HepG2 (cell line): ENCODE measurements at regions not wholly inside any gene's neighbourhood (a gene's known extent, or its start where the extent isn't known, plus 50 kb on each side); places are given as distances from the start of the nearest gene placed in this dataset.

ENCODE experiments used
- ATAC-seq: fragments of 200-7000 bp; cut with Tn5 transposase; 3 replicates; pipeline ENCODE4 v1.9.1; 2020; ENCODE audit warnings: mild to moderate bottlenecking, moderate library complexity
- BruUV-seq: library from RNA; stranded (reverse); fragments of 400-500 nt; replicated peaks from 2 replicates; lab custom pipeline; 2021; lab: Mats Ljungman, UMichigan
- CTCF ChIA-PET: fragments of 300-600 bp; formaldehyde crosslinking; extraction: SDS; loops from one replicate; lab custom pipeline; 2021; ENCODE audit warnings: low total read pairs, inconsistent platforms, low intra/inter-chr PET ratio; lab: Yijun Ruan, JAX
- POLR2A ChIA-PET: fragments of 350-600 bp; sonication (Branson Sonifier 250); formaldehyde crosslinking; loops from one replicate; lab custom pipeline; 2020; ENCODE audit warnings: antibody characterized with exemption, inconsistent platforms; lab: Yijun Ruan, JAX
- DNase-seq: peaks from one replicate; pipeline ENCODE4 v3.0.0-alpha.2; 2015; ENCODE audit warnings: low spot score
- FAIRE-seq: peaks from 3 replicates; lab custom pipeline; 2011; peaks lifted over from hg19 to GRCh38; lab: Jason Lieb, UNC
- H2AFZ ChIP-seq: one replicate; pipeline ENCODE4 v1.6.1; 2011; ENCODE audit warnings: low read length, inconsistent platforms
- H3K27ac ChIP-seq: fragments of 300-600 bp; 3 replicates; pipeline ENCODE4 v1.8.0; 2011; ENCODE audit warnings: mixed run types, mild to moderate bottlenecking, mixed read lengths, low read length, inconsistent platforms; ENCODE audit not compliant: insufficient read depth; ENCODE audit errors: extremely low read length
- H3K27me3 ChIP-seq, 2 experiments: fragments of 200-600 bp in 1 of 2; 2 replicates in 1 of 2; 3 replicates in 1 of 2; pipeline versions ENCODE4 v1.6.0 to v1.8.0; 2011; ENCODE audit warnings: low read length in 2 of 2, mild to moderate bottlenecking in 2 of 2, moderate library complexity in 2 of 2, inconsistent platforms in 1 of 2; ENCODE audit not compliant: insufficient read depth in 2 of 2, control insufficient read depth in 1 of 2
- H3K36me3 ChIP-seq, 2 experiments: fragments of 200-600 bp in 1 of 2; replicated peaks in 1 of 2; 2 replicates in 1 of 2; 3 replicates in 1 of 2; pipeline versions ENCODE4 v1.5.1 to v1.8.0; 2011; ENCODE audit warnings: low read length in 2 of 2, inconsistent platforms in 1 of 2; ENCODE audit not compliant: insufficient read depth in 2 of 2, control insufficient read depth in 1 of 2
- H3K4me1 ChIP-seq: 2 replicates; pipeline ENCODE4 v1.5.1; 2012; ENCODE audit warnings: low read length, inconsistent platforms; ENCODE audit not compliant: insufficient read depth
- H3K4me2 ChIP-seq: 2 replicates; pipeline ENCODE4 v1.6.0; 2011; ENCODE audit warnings: low read depth, low read length, inconsistent platforms
- H3K4me3 ChIP-seq, 3 experiments: fragments of 200-600 bp in 1 of 3; sonication (generic), shearing (Covaris generic) in 1 of 3; replicated peaks in 1 of 3; 2 replicates each; pipeline ENCODE4 v1.5.1; 2011 to 2016; ENCODE audit warnings: low read length in 3 of 3, inconsistent platforms in 2 of 3, low read depth in 2 of 3, mild to moderate bottlenecking in 2 of 3, control low read depth in 1 of 3, mixed read lengths in 1 of 3; ENCODE audit not compliant: insufficient read depth in 1 of 3
- H3K79me2 ChIP-seq: one replicate; pipeline ENCODE4 v1.6.1; 2011; ENCODE audit warnings: low read length, inconsistent platforms; ENCODE audit not compliant: insufficient read depth
- H3K9ac ChIP-seq: 2 replicates; pipeline ENCODE4 v1.6.0; 2011; ENCODE audit warnings: mild to moderate bottlenecking, low read depth, low read length, inconsistent platforms; ENCODE audit not compliant: insufficient read depth
- H3K9me3 ChIP-seq: 2 replicates; pipeline ENCODE4 v1.5.1; 2012; ENCODE audit warnings: mild to moderate bottlenecking, low read length
- H4K20me1 ChIP-seq: 2 replicates; pipeline ENCODE4 v1.6.0; 2011; ENCODE audit warnings: inconsistent platforms, mild to moderate bottlenecking, low read length, moderate library complexity; ENCODE audit not compliant: insufficient read depth
- KLF12 ChIP-seq: sonication (generic); formaldehyde crosslinking; IDR thresholded peaks from 2 replicates; pipeline ENCODE4 v1.4.0; 2020; ENCODE audit warnings: missing genetic modification reagents, borderline replicate concordance
- MEIS1 ChIP-seq: sonication (generic); formaldehyde crosslinking; IDR thresholded peaks from 2 replicates; pipeline ENCODE4 v1.9.0; 2021; ENCODE audit warnings: mild to moderate bottlenecking, missing genetic modification reagents, moderate library complexity, borderline replicate concordance
- RXRA ChIP-seq: sonication (generic); formaldehyde crosslinking; IDR thresholded peaks from 2 replicates; pipeline ENCODE4 v1.5.1; 2020; ENCODE audit warnings: missing genetic modification reagents
- ZNF10 ChIP-seq: sonication (generic); formaldehyde crosslinking; IDR thresholded peaks from 2 replicates; pipeline ENCODE4 v1.4.0; 2020; ENCODE audit warnings: mild to moderate bottlenecking, low read depth, missing genetic modification reagents, borderline replicate concordance
- ZNF614 ChIP-seq: IDR thresholded peaks from 2 replicates; pipeline ENCODE4 v1.6.1; 2018; ENCODE audit warnings: missing biosample characterization, missing genetic modification reagents, inconsistent platforms, borderline replicate concordance
- WGBS: methylation state at CpG from one replicate; pipeline ENCODE4 v1.1.6; 2017; ENCODE audit warnings: low lambda C conversion rate; 5-methylcytosine and 5-hydroxymethylcytosine counted together
- in situ Hi-C: cut with HindIII; loops from 2 replicates; pipeline ENCODE4 v1.10.0; 2017; ENCODE audit warnings: low pct_unique_long_range_greater_than_20kb; ENCODE audit not compliant: extremely low pct_ligation_motif_present
- intact Hi-C: fragments of 100-400 bp; cut with micrococcal nuclease; formaldehyde crosslinking; loops from one replicate; pipeline ENCODE4 v1.10.0; 2022; ENCODE audit not compliant: unreplicated experiment
- TF ChIP-seq, protein P1 (sequence below): sonication (generic); formaldehyde crosslinking; IDR thresholded peaks from 2 replicates; pipeline ENCODE4 v1.9.0; 2021; ENCODE audit warnings: missing genetic modification reagents, borderline replicate concordance

DNA sequence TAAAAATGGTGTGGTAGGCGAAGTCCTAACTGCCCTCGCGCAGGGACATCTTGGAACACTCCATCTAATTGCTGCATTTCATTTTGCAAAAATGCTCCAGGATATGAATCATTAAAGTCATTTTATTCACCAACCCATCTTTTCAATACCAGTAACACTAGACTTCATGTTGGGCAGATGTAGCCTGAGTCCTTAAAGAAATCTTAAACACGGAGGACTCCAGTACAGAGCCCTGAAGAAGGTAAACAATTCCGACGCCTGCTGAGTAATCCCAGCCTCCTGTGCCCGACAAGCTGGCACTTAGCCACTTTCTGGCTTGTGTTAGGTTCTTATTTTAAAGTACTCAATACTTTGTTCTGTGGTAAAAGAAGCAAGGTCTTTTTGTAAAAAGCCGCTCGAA is 58.0 kb upstream of the IRS2 start:
- WGBS, result 69% methylated on average over 9 of the region's 9 CpGs
- H3K36me3 ChIP-seq, result no peaks in the 10 kb centered on the region
- H3K27ac ChIP-seq, result no peak overlapping the region
- H4K20me1 ChIP-seq, result no peaks in the 10 kb centered on the region
- no peak for FAIRE-seq
- no peak overlapping the region for H2AFZ ChIP-seq
- H3K4me2 ChIP-seq, result no peak overlapping the region
- no TSS peak for BruUV-seq
- in situ Hi-C loops (no loop called here), intact Hi-C loops (no loop called here)
- H3K79me2 ChIP-seq, result no peaks in the 10 kb centered on the region
- H3K4me1 ChIP-seq, result no peaks in the 10 kb centered on the region
- ChIA-PET CTCF (no interaction called here), POLR2A (no interaction called here)
- no peaks in the 10 kb centered on the region for H3K9me3 ChIP-seq
- peaks cover 2 to 4% of the 10 kb centered on the region in 2 experiments; a peak in 2 of 5 replicates for H3K27me3 ChIP-seq
- no peak overlapping the region for H3K4me3 ChIP-seq
- ATAC-seq, result no peak
- TF ChIP-seq ZNF614, result no peak
- no peak for DNase-seq
- no peak overlapping the region for H3K9ac ChIP-seq

DNA sequence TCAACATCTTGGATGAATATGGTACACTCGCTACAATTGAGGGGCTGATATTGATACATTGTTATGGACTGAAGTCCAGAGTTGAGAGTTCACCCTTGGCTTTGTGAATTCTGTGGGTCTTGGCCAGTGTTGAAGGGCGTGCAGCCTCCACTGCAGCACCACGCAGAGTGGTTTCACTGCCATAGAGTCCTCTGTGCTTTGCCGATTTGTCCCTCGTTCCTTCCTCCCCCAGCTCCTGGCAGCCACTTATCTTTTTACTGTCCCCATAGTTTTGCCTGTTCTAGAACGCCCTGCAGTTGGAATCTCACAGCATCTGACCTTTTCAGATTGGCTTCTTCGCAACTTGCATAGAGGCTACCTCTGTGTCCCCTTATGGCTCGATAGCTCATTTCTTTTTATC is 57.3 kb upstream of the IRS2 start:
- H4K20me1 ChIP-seq, result no peaks in the 10 kb centered on the region
- intact Hi-C loops, result no loop called here
- FAIRE-seq, result no peak

More for the DNA sequence above, 57.3 kb upstream of the IRS2 start:
- ChIA-PET CTCF (no interaction called here), POLR2A (no interaction called here)
- no peak for ATAC-seq
- no peaks in the 10 kb centered on the region for H3K9me3 ChIP-seq
- no peak overlapping the region for H3K4me2 ChIP-seq
- no peaks in the 10 kb centered on the region for H3K4me1 ChIP-seq
- TF ChIP-seq MEIS1 (CRISPR knock-in tag) (no peak), ZNF10 (CRISPR knock-in tag) (no peak), RXRA (no peak), KLF12 (CRISPR knock-in tag) (no peak)
- TF ChIP-seq, protein P1, sequence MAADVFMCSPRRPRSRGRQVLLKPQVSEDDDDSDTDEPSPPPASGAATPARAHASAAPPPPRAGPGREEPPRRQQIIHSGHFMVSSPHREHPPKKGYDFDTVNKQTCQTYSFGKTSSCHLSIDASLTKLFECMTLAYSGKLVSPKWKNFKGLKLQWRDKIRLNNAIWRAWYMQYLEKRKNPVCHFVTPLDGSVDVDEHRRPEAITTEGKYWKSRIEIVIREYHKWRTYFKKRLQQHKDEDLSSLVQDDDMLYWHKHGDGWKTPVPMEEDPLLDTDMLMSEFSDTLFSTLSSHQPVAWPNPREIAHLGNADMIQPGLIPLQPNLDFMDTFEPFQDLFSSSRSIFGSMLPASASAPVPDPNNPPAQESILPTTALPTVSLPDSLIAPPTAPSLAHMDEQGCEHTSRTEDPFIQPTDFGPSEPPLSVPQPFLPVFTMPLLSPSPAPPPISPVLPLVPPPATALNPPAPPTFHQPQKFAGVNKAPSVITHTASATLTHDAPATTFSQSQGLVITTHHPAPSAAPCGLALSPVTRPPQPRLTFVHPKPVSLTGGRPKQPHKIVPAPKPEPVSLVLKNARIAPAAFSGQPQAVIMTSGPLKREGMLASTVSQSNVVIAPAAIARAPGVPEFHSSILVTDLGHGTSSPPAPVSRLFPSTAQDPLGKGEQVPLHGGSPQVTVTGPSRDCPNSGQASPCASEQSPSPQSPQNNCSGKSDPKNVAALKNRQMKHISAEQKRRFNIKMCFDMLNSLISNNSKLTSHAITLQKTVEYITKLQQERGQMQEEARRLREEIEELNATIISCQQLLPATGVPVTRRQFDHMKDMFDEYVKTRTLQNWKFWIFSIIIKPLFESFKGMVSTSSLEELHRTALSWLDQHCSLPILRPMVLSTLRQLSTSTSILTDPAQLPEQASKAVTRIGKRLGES, result no peak
- H3K36me3 ChIP-seq, result no peaks in the 10 kb centered on the region
- DNase-seq, result no peak
- no peak overlapping the region for H3K4me3 ChIP-seq
- in situ Hi-C loops, result no loop called here
- H3K79me2 ChIP-seq, result no peaks in the 10 kb centered on the region
- no TSS peak for BruUV-seq
- WGBS, result 42% methylated on average over 8 of the region's 8 CpGs
- no peak overlapping the region for H2AFZ ChIP-seq
- H3K27me3 ChIP-seq, result peaks cover 2 to 4% of the 10 kb centered on the region in 2 experiments; a peak in 2 of 5 replicates
- no peak overlapping the region for H3K27ac ChIP-seq
- no peak overlapping the region for H3K9ac ChIP-seq
